Panc1 (cell line): ENCODE measurements at regions not wholly inside any gene's neighbourhood (a gene's known extent, or its start where the extent isn't known, plus 50 kb on each side); places are given as distances from the start of the nearest gene placed in this dataset.
A peak's percentile ranks its signal among the peaks of the same experiment; 100 is the strongest.

Source experiments
- ATAC-seq: fragments of 200-7000 bp; cut with Tn5 transposase; 2 replicates; pipeline ENCODE4 v1.9.1; 2020; ENCODE audit warnings: mild to moderate bottlenecking, moderate library complexity
- BruUV-seq: library from RNA; stranded (reverse); fragments of 400-500 nt; replicated peaks from 2 replicates; lab custom pipeline; 2021; lab: Mats Ljungman, UMichigan
- CTCF ChIA-PET: fragments of 300-600 bp; sonication (Branson Sonifier 250); formaldehyde crosslinking; loops from one replicate; lab custom pipeline; 2022; ENCODE audit warnings: antibody characterized with exemption; lab: Charles Lee
- POLR2A ChIA-PET: fragments of 300-600 bp; sonication (Branson Sonifier 250); formaldehyde crosslinking; loops from one replicate; lab custom pipeline; 2022; ENCODE audit warnings: antibody characterized with exemption; lab: Charles Lee
- DNase-seq: peaks from one replicate; pipeline ENCODE4 v3.0.0-alpha.2; 2010; ENCODE audit warnings: low read depth, low spot score
- H3K27ac ChIP-seq: 2 replicates; pipeline ENCODE4 v1.5.1; 2011; ENCODE audit warnings: mild to moderate bottlenecking, low read length, inconsistent platforms
- H3K27me3 ChIP-seq: fragments of 200-500 bp; sonication (Bioruptor generic); 2 replicates; pipeline ENCODE4 v1.6.0; 2014; ENCODE audit warnings: low read length, inconsistent platforms; ENCODE audit not compliant: control insufficient read depth, insufficient read depth
- H3K36me3 ChIP-seq: fragments of 200-500 bp; sonication (Bioruptor generic); 2 replicates; pipeline ENCODE4 v1.5.1; 2014; ENCODE audit warnings: inconsistent platforms, mild to moderate bottlenecking, low read length, moderate library complexity; ENCODE audit not compliant: control insufficient read depth, insufficient read depth
- H3K4me1 ChIP-seq: 2 replicates; pipeline ENCODE4 v1.5.1; 2011; ENCODE audit warnings: inconsistent platforms, mild to moderate bottlenecking, low read length, moderate library complexity; ENCODE audit not compliant: control insufficient read depth, insufficient read depth
- H3K4me3 ChIP-seq, 2 experiments: 2 replicates each; pipeline ENCODE4 v1.5.1; 2011 to 2012; ENCODE audit warnings: low read depth in 2 of 2, low read length in 2 of 2, mild to moderate bottlenecking in 2 of 2, inconsistent platforms in 1 of 2, moderate library complexity in 1 of 2
- H3K9me3 ChIP-seq: fragments of 200-500 bp; sonication (Bioruptor generic); 2 replicates; pipeline ENCODE4 v1.5.1; 2014; ENCODE audit warnings: low read depth, mild to moderate bottlenecking, inconsistent platforms, low read length, moderate library complexity; ENCODE audit not compliant: control insufficient read depth, insufficient read depth
- POLR2AphosphoS5 ChIP-seq: IDR thresholded peaks from 2 replicates; pipeline ENCODE4 v1.6.1; 2012; ENCODE audit warnings: mild to moderate bottlenecking, low read depth, low read length, moderate library complexity
- SIN3A ChIP-seq: IDR thresholded peaks from 2 replicates; pipeline ENCODE4 v1.6.1; 2012; ENCODE audit warnings: low read depth, mild to moderate bottlenecking, low read length, moderate library complexity, borderline replicate concordance; ENCODE audit not compliant: insufficient read depth
- TCF7L2 ChIP-seq: IDR thresholded peaks from 2 replicates; pipeline ENCODE4 v1.6.1; 2011; ENCODE audit warnings: mild to moderate bottlenecking, low read depth, low read length, inconsistent platforms
- in situ Hi-C: cut with HindIII; loops from 2 replicates; pipeline ENCODE4 v1.10.0; 2016; ENCODE audit warnings: low sequenced_read_pairs, low pct_unique_long_range_greater_than_20kb
- intact Hi-C: fragments of 100-400 bp; cut with micrococcal nuclease; formaldehyde crosslinking; loops from one replicate; pipeline ENCODE4 v1.10.0; 2022; ENCODE audit not compliant: unreplicated experiment
- TF ChIP-seq, protein P1 (sequence below): fragments of 450-650 bp; IDR thresholded peaks from 2 replicates; pipeline ENCODE4 v1.5.1; 2017; ENCODE audit warnings: mild to moderate bottlenecking
- TF ChIP-seq, protein P2 (sequence below), 2 experiments: IDR thresholded peaks; 2 replicates each; pipeline ENCODE4 v1.6.1; 2011 to 2012; ENCODE audit warnings: low read depth in 2 of 2, control low read depth in 1 of 2, low read length in 1 of 2, mild to moderate bottlenecking in 1 of 2, moderate library complexity in 1 of 2; ENCODE audit not compliant: insufficient read depth in 1 of 2

- POLR2A ChIA-PET: no interaction called here
- intact Hi-C loops: no loop called here
- in situ Hi-C loops: no loop called here
- H3K4me1 ChIP-seq: peaks cover 23% of the 10 kb centered on the region
- no peak for ATAC-seq
- BruUV-seq: no TSS peak
- H3K36me3 ChIP-seq: no peaks in the 10 kb centered on the region
- CTCF ChIA-PET: no interaction called here
- H3K27ac ChIP-seq: peak overlapping the region; percentile 34; the same call in 1 of the 2 replicates
- H3K9me3 ChIP-seq: no peaks in the 10 kb centered on the region
- H3K4me3 ChIP-seq: no peak overlapping the region
- TF ChIP-seq POLR2AphosphoS5 (no peak), TCF7L2 (no peak), SIN3A (no peak)
- TF ChIP-seq, protein P1, sequence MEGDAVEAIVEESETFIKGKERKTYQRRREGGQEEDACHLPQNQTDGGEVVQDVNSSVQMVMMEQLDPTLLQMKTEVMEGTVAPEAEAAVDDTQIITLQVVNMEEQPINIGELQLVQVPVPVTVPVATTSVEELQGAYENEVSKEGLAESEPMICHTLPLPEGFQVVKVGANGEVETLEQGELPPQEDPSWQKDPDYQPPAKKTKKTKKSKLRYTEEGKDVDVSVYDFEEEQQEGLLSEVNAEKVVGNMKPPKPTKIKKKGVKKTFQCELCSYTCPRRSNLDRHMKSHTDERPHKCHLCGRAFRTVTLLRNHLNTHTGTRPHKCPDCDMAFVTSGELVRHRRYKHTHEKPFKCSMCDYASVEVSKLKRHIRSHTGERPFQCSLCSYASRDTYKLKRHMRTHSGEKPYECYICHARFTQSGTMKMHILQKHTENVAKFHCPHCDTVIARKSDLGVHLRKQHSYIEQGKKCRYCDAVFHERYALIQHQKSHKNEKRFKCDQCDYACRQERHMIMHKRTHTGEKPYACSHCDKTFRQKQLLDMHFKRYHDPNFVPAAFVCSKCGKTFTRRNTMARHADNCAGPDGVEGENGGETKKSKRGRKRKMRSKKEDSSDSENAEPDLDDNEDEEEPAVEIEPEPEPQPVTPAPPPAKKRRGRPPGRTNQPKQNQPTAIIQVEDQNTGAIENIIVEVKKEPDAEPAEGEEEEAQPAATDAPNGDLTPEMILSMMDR: no peak
- TF ChIP-seq, protein P2, sequence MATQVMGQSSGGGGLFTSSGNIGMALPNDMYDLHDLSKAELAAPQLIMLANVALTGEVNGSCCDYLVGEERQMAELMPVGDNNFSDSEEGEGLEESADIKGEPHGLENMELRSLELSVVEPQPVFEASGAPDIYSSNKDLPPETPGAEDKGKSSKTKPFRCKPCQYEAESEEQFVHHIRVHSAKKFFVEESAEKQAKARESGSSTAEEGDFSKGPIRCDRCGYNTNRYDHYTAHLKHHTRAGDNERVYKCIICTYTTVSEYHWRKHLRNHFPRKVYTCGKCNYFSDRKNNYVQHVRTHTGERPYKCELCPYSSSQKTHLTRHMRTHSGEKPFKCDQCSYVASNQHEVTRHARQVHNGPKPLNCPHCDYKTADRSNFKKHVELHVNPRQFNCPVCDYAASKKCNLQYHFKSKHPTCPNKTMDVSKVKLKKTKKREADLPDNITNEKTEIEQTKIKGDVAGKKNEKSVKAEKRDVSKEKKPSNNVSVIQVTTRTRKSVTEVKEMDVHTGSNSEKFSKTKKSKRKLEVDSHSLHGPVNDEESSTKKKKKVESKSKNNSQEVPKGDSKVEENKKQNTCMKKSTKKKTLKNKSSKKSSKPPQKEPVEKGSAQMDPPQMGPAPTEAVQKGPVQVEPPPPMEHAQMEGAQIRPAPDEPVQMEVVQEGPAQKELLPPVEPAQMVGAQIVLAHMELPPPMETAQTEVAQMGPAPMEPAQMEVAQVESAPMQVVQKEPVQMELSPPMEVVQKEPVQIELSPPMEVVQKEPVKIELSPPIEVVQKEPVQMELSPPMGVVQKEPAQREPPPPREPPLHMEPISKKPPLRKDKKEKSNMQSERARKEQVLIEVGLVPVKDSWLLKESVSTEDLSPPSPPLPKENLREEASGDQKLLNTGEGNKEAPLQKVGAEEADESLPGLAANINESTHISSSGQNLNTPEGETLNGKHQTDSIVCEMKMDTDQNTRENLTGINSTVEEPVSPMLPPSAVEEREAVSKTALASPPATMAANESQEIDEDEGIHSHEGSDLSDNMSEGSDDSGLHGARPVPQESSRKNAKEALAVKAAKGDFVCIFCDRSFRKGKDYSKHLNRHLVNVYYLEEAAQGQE (IDR thresholded peaks at IDR 0.05; ENCODE audit: insufficient read depth in 1 of 2, low read depth in 2 of 2, low read length in 1 of 2): no peak
- no peaks in the 10 kb centered on the region for H3K27me3 ChIP-seq
- no peak for DNase-seq
These were observed 104.1 kb downstream of the RIPK4 start for GRCh38 chr21:41662761-41663160.

DNA sequence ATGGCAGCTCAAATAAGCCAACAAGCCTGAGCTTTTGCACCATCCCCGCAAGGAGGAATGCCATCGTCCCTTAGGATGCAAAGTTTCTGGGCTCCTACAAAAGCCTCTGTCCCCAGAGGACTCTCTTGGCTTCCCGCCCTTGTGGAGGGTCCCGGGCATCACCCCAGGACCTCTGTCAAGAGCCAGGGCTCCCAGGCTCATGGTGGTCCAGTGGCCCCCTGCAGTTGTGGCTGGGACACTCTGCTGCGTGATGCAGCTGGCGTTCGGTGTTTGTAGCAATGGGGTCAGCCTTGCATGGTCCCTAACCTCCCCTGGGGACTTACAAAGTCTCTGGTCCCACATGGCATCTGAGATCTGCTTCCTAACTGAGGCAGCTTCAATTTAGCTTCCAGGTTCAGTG, 104.7 kb downstream of the RIPK4 start:
- CTCF ChIA-PET: no interaction called here
- TF ChIP-seq, protein P2 (IDR thresholded peaks at IDR 0.05; ENCODE audit: insufficient read depth in 1 of 2, low read depth in 2 of 2, low read length in 1 of 2): no peak
- TF ChIP-seq TCF7L2 (no peak), POLR2AphosphoS5 (no peak), SIN3A (no peak)
- TF ChIP-seq, protein P1: no peak
- no peak for DNase-seq
- Histone ChIP-seq H3K4me3 (no peak overlapping the region), H3K9me3 (no peaks in the 10 kb centered on the region), H3K27ac (peak overlapping the region; percentile 34; the same call in 1 of the 2 replicates), H3K4me1 (peaks cover 20% of the 10 kb centered on the region), H3K27me3 (no peaks in the 10 kb centered on the region), H3K36me3 (no peaks in the 10 kb centered on the region)
- ATAC-seq: no peak
- intact Hi-C loops: no loop called here
- in situ Hi-C loops: no loop called here
- BruUV-seq: no TSS peak
- POLR2A ChIA-PET: no interaction called here
